Omental fat pad (tissue), 3 donors: ENCODE measurements at regions not wholly inside any gene's neighbourhood (a gene's known extent, or its start where the extent isn't known, plus 50 kb on each side); places are given as distances from the start of the nearest gene placed in this dataset.

Experiments used
- ATAC-seq: fragments of 150-250 bp; one replicate; pipeline ENCODE4 v1.9.1; 2016; ENCODE audit warnings: mild to moderate bottlenecking, moderate library complexity; ENCODE audit not compliant: low FRiP score
- DNase-seq: peaks from one replicate; pipeline ENCODE4 v3.0.0-alpha.2; 2019; ENCODE audit warnings: low spot score
- TF ChIP-seq, protein P1 (sequence below), 3 donors: fragments of 450-650 bp; IDR thresholded peaks; one replicate each; pipeline ENCODE4 v1.5.1; 2016 to 2017; ENCODE audit warnings: antibody characterized with exemption in 3 of 3, mild to moderate bottlenecking in 3 of 3, moderate library complexity in 2 of 3

DNA sequence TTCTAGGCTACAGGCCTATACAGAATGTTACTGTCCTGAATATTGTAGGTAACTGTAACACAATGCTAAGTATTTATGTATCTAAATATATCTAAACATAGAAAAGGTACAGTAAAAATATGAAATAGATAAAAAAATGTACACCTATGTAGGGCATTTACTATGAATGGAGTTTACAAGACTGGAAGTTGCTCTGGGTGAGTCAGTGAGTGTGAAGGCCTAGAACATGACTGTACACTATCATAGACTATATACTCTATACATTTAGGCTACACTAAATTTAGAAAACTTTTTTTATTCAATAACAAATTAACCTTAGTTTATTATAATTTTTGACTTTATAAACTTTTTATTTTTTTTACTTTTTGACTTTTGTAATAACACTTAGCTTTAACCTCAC lies 136.9 kb downstream of the DUSP10 start:
- TF ChIP-seq, protein P1, sequence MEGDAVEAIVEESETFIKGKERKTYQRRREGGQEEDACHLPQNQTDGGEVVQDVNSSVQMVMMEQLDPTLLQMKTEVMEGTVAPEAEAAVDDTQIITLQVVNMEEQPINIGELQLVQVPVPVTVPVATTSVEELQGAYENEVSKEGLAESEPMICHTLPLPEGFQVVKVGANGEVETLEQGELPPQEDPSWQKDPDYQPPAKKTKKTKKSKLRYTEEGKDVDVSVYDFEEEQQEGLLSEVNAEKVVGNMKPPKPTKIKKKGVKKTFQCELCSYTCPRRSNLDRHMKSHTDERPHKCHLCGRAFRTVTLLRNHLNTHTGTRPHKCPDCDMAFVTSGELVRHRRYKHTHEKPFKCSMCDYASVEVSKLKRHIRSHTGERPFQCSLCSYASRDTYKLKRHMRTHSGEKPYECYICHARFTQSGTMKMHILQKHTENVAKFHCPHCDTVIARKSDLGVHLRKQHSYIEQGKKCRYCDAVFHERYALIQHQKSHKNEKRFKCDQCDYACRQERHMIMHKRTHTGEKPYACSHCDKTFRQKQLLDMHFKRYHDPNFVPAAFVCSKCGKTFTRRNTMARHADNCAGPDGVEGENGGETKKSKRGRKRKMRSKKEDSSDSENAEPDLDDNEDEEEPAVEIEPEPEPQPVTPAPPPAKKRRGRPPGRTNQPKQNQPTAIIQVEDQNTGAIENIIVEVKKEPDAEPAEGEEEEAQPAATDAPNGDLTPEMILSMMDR (IDR thresholded peaks at IDR 0.05): no peak
- DNase-seq (no peak), ATAC-seq (no peak)

DNA sequence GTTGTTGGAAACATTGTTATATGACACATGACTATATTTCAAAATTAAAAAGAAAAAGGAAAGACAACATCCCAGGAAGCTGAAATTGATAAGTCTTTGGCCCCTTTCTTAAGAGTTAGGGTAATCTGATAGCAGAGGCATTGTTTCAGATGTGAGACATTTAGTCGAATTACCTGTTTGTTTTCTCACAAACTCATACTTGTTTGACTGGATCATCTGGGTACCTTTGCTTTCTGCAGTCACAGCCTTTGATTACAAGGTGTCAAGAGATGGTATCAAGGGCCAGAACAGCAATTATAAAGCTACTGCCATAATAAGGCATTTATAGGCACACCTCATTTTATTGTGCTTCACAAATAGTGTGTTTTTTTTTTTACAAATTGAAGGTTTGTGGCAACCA lies 136.3 kb downstream of the DUSP10 start:
- ATAC-seq (no peak), DNase-seq (no peak)
- TF ChIP-seq, protein P1 (IDR thresholded peaks at IDR 0.05): no peak

DNA sequence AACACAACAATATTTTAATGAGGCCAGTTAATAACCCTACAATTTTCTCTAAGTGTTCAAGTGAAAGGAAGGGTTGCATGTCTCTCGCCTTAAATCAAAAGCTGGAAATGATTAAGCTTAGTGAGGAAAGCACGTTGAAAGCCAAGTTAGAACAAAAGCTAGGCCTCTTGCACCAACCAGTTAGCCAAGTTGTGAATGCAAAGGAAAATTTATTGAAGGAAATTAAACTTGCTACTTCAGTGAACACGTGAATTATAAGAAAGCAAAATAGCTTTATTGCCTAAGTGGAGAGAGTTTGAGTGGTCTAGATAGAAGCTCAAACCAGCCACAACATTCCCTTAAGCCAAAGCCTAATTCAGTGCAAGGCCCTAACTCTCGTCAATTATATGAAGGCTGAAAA lies 135.6 kb downstream of the DUSP10 start:
- TF ChIP-seq, protein P1 (IDR thresholded peaks at IDR 0.05): no peak
- no peak for DNase-seq
- no peak for ATAC-seq

DNA sequence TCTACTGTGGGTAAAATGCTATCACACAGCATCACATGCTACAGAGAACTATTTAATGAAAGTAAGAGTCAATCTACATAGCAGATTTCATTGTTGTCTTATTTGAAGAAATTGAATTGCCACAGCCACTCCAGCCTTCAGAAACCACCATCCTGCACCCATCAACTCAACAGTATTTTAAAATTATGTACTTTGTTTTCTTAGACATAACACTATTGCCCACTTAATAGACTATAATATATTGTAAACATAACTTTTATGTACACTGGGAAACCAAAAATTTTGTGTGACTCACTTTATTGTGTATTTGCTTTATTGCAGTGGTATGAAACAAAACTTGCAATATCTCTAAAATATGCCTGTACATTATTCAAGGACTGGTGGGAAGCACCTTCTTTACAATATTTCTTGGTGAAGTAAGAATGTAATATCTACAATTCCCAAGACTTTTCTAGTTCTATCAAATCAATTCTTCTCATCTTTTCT lies 133.0 kb downstream of the DUSP10 start:
- ATAC-seq (no peak), DNase-seq (no peak)
- TF ChIP-seq, protein P1 (IDR thresholded peaks at IDR 0.05): no peak

DNA sequence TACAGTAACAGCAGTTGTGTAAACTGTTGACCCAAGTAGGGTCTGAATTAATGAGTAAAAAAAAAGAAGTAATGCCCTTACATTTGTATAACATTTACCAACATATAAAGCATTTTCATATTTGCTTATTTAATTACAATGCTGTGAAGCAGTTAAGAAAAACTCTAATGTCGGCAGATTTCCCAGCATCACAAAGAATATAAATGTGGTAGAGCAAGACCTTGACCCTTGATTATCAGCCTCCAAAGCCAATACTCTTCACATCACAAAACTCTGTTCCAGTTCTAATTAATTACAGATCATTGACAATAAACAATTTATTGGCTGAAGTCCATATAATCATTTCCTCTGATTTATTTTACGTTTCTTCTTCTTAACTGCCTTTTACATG lies 130.2 kb downstream of the DUSP10 start:
- no peak for DNase-seq

DNA sequence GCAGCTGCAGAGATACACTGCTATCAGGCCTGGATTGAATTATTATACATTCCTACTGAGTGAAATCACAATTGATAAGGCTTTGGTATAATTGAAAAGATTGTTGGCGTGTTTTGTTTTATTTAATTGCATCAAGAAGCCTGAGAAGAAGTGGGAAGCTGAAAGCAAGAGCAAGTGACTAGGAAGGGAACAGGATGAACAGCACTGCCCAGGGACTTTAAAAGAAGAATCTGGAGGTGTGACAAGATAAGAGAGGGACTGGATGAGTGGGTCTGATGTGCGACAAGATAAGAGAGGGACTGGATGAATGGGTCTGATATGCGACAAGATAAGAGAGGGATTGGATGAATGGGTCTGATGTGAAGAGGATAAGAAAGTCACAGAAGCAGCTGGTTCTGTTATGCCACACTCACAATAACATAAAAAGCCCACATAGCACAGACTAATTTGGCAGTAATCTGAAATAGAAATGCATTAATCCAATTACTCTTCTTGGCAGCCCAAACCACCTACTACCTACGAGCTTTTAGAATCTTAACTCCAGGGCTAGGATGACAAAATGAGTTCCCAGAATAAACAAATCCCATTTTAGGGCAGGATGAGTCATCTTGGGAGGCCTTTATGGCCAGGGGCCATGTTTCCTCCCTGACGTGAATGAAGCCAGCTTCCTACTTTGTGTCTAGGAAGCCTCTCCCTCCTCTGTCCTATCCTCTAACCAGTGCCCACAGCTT lies 129.7 kb downstream of the DUSP10 start:
- TF ChIP-seq, protein P1 (IDR thresholded peaks at IDR 0.05): no peak
- ATAC-seq (peak; percentile 87), DNase-seq (no peak)

More for the DNA sequence above, 130.2 kb downstream of the DUSP10 start:
- TF ChIP-seq, protein P1 (IDR thresholded peaks at IDR 0.05): no peak
- ATAC-seq: no peak
